ENCODE measurements at regions not wholly inside any gene's neighbourhood (a gene's known extent, or its start where the extent isn't known, plus 50 kb on each side); places are given as distances from the start of the nearest gene placed in this dataset.

GRCh38 chr17:77361986-77362620 lies 221.3 kb downstream of the SEC14L1 start:
- no peak for DNase-seq (ENCODE audit: low read depth in 1 of 2, low spot score in 1 of 2)

- no peak for DNase-seq (ENCODE audit: low read depth in 1 of 2, low spot score in 1 of 2)
Observed at GRCh38 chr17:77363821-77364361, 223.1 kb downstream of the SEC14L1 start.

GRCh38 chr17:77364381-77364911 lies 223.7 kb downstream of the SEC14L1 start:
- DNase-seq (ENCODE audit: low read depth in 1 of 2, low spot score in 1 of 2) = no peak

- DNase-seq (ENCODE audit: low read depth in 1 of 2, low spot score in 1 of 2) = no peak
Observed at GRCh38 chr17:77364941-77365583, 224.3 kb downstream of the SEC14L1 start.

- no peak for DNase-seq (ENCODE audit: low read depth in 1 of 2, low spot score in 1 of 2)
Observed at GRCh38 chr17:77365584-77366186, 224.9 kb downstream of the SEC14L1 start.

GRCh38 chr17:77366206-77366557 lies 225.4 kb downstream of the SEC14L1 start:
- no peak for DNase-seq (ENCODE audit: low read depth in 1 of 2, low spot score in 1 of 2)

GRCh38 chr17:77366558-77367245 lies 225.9 kb downstream of the SEC14L1 start:
- DNase-seq (ENCODE audit: low read depth in 1 of 2, low spot score in 1 of 2) = no peak

- no peak for DNase-seq (ENCODE audit: low read depth in 1 of 2, low spot score in 1 of 2)
Observed at GRCh38 chr17:77369544-77369971, 228.8 kb downstream of the SEC14L1 start.

GRCh38 chr17:77370586-77370985 lies 229.8 kb downstream of the SEC14L1 start:
- DNase-seq (ENCODE audit: low read depth in 1 of 2, low spot score in 1 of 2) = no peak

GRCh38 chr17:77371117-77371887 lies 230.5 kb downstream of the SEC14L1 start:
- DNase-seq (ENCODE audit: low read depth in 1 of 2, low spot score in 1 of 2) = no peak

- no peak for DNase-seq (ENCODE audit: low read depth in 1 of 2, low spot score in 1 of 2)
Observed at GRCh38 chr17:77371888-77372443, 231.2 kb downstream of the SEC14L1 start.

- DNase-seq (ENCODE audit: low read depth in 1 of 2, low spot score in 1 of 2) = peak; percentile 39 to 47
Observed at GRCh38 chr17:77372444-77373298, 231.9 kb downstream of the SEC14L1 start.

GRCh38 chr17:77373299-77374169 lies 232.8 kb downstream of the SEC14L1 start:
- no peak for DNase-seq (ENCODE audit: low read depth in 1 of 2, low spot score in 1 of 2)

- DNase-seq (ENCODE audit: low read depth in 1 of 2, low spot score in 1 of 2) = peak; percentile 56 to 62
Observed at GRCh38 chr17:77374170-77374936, 233.6 kb downstream of the SEC14L1 start.

GRCh38 chr17:77375108-77375916 lies 234.5 kb downstream of the SEC14L1 start:
- DNase-seq (ENCODE audit: low read depth in 1 of 2, low spot score in 1 of 2) = no peak

GRCh38 chr17:77375917-77376651 lies 235.3 kb downstream of the SEC14L1 start:
- DNase-seq (ENCODE audit: low read depth in 1 of 2, low spot score in 1 of 2) = peak; percentile 45 to 51
